Fibroblast of lung (primary cell): ENCODE measurements at regions not wholly inside any gene's neighbourhood (a gene's known extent, or its start where the extent isn't known, plus 50 kb on each side); places are given as distances from the start of the nearest gene placed in this dataset.

Source experiments
- DNase-seq, 2 donors: peaks; one replicate each; pipeline versions ENCODE4 v3.0.0 to v3.0.0-alpha.2; 2010; ENCODE audit warnings: low read depth in 2 of 2
- H2AFZ ChIP-seq: 2 replicates; pipeline ENCODE4 v1.5.1; 2012; ENCODE audit warnings: low read length, control low read depth, inconsistent platforms
- H3K27ac ChIP-seq: 2 replicates; pipeline ENCODE4 v1.5.1; 2011; ENCODE audit warnings: low read length, control low read depth; ENCODE audit not compliant: insufficient read depth
- H3K27me3 ChIP-seq: 2 replicates; pipeline ENCODE4 v1.5.1; 2011; ENCODE audit warnings: mild to moderate bottlenecking, low read length; ENCODE audit not compliant: control insufficient read depth, insufficient read depth
- H3K36me3 ChIP-seq: 2 replicates; pipeline ENCODE4 v1.5.1; 2011; ENCODE audit warnings: low read length; ENCODE audit not compliant: control insufficient read depth, insufficient read depth
- H3K4me1 ChIP-seq: 2 replicates; pipeline ENCODE4 v1.5.1; 2011; ENCODE audit warnings: low read length; ENCODE audit not compliant: control insufficient read depth, insufficient read depth; ENCODE audit errors: extremely low read depth
- H3K4me2 ChIP-seq: 2 replicates; pipeline ENCODE4 v1.5.1; 2011; ENCODE audit warnings: low read length, control low read depth; ENCODE audit not compliant: insufficient read depth; ENCODE audit errors: extremely low read depth
- H3K4me3 ChIP-seq, 4 experiments: fragments of 200-600 bp in 1 of 4; sonication (generic) in 1 of 4; replicated peaks in 1 of 4; 2 replicates each; pipeline ENCODE4 v1.5.1; 2011 to 2016; ENCODE audit warnings: low read length in 4 of 4, low read depth in 3 of 4, mild to moderate bottlenecking in 3 of 4, control low read depth in 2 of 4, inconsistent platforms in 1 of 4, mixed read lengths in 1 of 4; ENCODE audit not compliant: insufficient read depth in 1 of 4; ENCODE audit errors: control extremely low read depth in 1 of 4
- H3K79me2 ChIP-seq: 2 replicates; pipeline ENCODE4 v1.5.1; 2012; ENCODE audit warnings: mild to moderate bottlenecking, low read length, inconsistent platforms; ENCODE audit not compliant: control insufficient read depth, insufficient read depth
- H3K9ac ChIP-seq: 2 replicates; pipeline ENCODE4 v1.5.1; 2011; ENCODE audit warnings: mild to moderate bottlenecking, low read length, control low read depth; ENCODE audit not compliant: insufficient read depth
- H3K9me3 ChIP-seq: 2 replicates; pipeline ENCODE4 v1.5.1; 2012; ENCODE audit warnings: low read depth, low read length; ENCODE audit not compliant: control insufficient read depth, insufficient read depth
- H4K20me1 ChIP-seq: 2 replicates; pipeline ENCODE4 v1.5.1; 2011; ENCODE audit warnings: low read length; ENCODE audit not compliant: control insufficient read depth, insufficient read depth; ENCODE audit errors: extremely low read depth
- EZH2 ChIP-seq: IDR thresholded peaks from 2 replicates; pipeline ENCODE4 v1.5.1; 2012; ENCODE audit warnings: low read length, control low read depth, mild to moderate bottlenecking; ENCODE audit errors: missing control alignments
- TF ChIP-seq, protein P1 (sequence below), 2 donors: IDR thresholded peaks in 1 of 2; conservative IDR thresholded peaks in 1 of 2; 1 replicate in 1 of 2; 2 replicates in 1 of 2; pipeline ENCODE4 v1.5.1; 2011 to 2012; ENCODE audit warnings: low read length in 2 of 2, control low read depth in 1 of 2, inconsistent platforms in 1 of 2, low read depth in 1 of 2, mild to moderate bottlenecking in 1 of 2

DNA sequence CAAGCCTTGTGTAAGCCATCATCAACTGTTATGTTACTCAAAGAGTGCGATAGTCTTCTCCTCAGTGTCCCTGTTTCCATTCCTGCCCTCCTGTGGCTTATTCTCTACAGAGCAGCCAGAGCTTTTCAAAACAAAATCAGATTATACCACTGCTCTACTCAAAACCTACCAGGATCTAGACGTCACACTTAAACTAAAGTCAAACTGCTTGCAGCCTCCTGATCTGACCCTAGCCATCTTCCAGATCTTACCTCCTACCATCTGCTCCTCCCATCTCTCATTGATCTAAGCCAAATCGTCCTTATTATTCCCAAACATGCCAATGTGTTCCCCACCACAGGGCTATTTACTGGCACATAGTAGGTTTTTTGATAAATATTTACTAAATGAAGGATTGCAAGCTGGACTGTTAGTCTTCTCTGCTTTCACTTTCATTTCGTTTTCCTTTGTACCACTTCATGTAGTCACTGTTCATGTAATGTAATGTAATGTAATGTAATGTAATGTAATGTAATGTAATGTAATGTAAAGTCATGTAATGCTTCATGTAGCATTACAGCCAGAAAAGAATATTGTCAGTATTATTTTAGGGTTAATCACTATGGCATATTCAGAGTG is 116.1 kb downstream of the GPR37 start:
- TF ChIP-seq, protein P1, sequence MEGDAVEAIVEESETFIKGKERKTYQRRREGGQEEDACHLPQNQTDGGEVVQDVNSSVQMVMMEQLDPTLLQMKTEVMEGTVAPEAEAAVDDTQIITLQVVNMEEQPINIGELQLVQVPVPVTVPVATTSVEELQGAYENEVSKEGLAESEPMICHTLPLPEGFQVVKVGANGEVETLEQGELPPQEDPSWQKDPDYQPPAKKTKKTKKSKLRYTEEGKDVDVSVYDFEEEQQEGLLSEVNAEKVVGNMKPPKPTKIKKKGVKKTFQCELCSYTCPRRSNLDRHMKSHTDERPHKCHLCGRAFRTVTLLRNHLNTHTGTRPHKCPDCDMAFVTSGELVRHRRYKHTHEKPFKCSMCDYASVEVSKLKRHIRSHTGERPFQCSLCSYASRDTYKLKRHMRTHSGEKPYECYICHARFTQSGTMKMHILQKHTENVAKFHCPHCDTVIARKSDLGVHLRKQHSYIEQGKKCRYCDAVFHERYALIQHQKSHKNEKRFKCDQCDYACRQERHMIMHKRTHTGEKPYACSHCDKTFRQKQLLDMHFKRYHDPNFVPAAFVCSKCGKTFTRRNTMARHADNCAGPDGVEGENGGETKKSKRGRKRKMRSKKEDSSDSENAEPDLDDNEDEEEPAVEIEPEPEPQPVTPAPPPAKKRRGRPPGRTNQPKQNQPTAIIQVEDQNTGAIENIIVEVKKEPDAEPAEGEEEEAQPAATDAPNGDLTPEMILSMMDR (conservative IDR thresholded peaks at IDR 0.05 in 1 of 2, IDR thresholded peaks at IDR 0.05 in 1 of 2; ENCODE audit: low read depth in 1 of 2, low read length in 2 of 2) = no peak
- no peak for TF ChIP-seq EZH2
- no peaks in the 10 kb centered on the region for H3K36me3 ChIP-seq
- H4K20me1 ChIP-seq = no peaks in the 10 kb centered on the region
- H3K9me3 ChIP-seq = no peaks in the 10 kb centered on the region
- no peaks in the 10 kb centered on the region for H3K27me3 ChIP-seq
- no peak overlapping the region for H3K27ac ChIP-seq
- no peak overlapping the region for H3K9ac ChIP-seq
- H3K4me1 ChIP-seq = no peaks in the 10 kb centered on the region
- peak overlapping the region in 2 of 4 experiments; percentile 1 to 37 for H3K4me3 ChIP-seq
- H2AFZ ChIP-seq = peak overlapping the region; percentile 68
- DNase-seq = peak in 1 of 2 donors; percentile 41
- H3K4me2 ChIP-seq = peak overlapping the region; percentile 40
- no peaks in the 10 kb centered on the region for H3K79me2 ChIP-seq

DNA sequence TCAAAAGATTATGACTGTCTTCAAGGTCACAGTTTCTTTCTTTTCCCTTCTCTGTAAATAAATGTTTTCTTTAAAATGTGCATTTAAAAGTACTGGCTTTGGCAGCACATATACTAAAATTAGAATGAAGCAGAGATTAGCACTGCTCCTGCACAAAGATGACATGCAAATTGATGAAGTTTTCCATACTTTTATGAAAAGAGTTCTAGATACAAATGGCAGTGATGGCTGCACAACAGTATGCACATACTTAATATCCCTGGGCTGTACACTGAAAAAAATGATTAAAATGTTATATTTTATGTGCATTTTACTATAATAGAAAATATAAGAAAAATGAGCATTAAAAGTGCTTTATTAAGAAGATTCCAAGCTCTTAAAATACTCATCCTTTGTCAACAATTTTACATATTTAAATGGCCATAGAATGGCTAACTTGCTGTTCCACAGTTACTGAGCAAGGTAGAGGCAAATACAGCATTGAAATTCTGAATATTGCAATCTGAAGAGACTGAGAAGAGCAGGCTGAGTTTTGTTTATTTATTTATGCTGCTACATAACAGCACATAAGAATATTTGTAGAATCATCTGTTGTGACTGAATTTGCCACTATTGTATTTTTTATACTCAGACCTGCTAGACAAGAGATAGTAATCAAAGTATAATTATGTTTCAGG is 117.8 kb downstream of the GPR37 start:
- no peak overlapping the region for H2AFZ ChIP-seq
- no peaks in the 10 kb centered on the region for H3K9me3 ChIP-seq
- H4K20me1 ChIP-seq = no peaks in the 10 kb centered on the region
- TF ChIP-seq EZH2 = no peak
- TF ChIP-seq, protein P1 (conservative IDR thresholded peaks at IDR 0.05 in 1 of 2, IDR thresholded peaks at IDR 0.05 in 1 of 2; ENCODE audit: low read depth in 1 of 2, low read length in 2 of 2) = no peak
- no peak for DNase-seq
- no peaks in the 10 kb centered on the region for H3K79me2 ChIP-seq
- no peaks in the 10 kb centered on the region for H3K4me1 ChIP-seq
- H3K9ac ChIP-seq = no peak overlapping the region
- H3K36me3 ChIP-seq = no peaks in the 10 kb centered on the region
- no peak overlapping the region for H3K4me2 ChIP-seq
- H3K4me3 ChIP-seq = no peak overlapping the region
- no peak overlapping the region for H3K27ac ChIP-seq
- H3K27me3 ChIP-seq = no peaks in the 10 kb centered on the region

DNA sequence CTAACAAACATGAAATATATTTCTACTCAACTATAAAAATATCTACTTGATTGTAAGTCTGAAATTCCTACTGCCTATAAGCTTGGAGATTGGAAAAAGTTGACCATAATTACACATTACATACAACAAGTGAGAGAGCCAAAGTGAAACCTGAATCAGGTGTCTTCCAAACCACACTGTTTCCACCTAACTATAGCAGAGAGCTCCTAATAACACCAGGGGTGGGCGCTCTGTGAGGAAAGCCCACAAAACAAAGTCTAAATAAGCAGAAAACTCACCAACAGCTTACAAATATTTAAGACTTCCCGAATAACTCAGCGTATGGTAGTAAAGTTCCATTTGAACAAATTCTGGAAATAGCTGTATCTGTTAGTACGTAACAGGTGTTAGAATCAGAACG is 119.9 kb downstream of the GPR37 start:
- DNase-seq = no peak
- Histone ChIP-seq H3K36me3 (no peaks in the 10 kb centered on the region), H3K4me2 (no peak overlapping the region), H3K27me3 (no peaks in the 10 kb centered on the region), H3K27ac (no peak overlapping the region), H3K79me2 (no peaks in the 10 kb centered on the region), H4K20me1 (no peaks in the 10 kb centered on the region), H3K9me3 (no peaks in the 10 kb centered on the region), H3K4me1 (no peaks in the 10 kb centered on the region), H3K4me3 (no peak overlapping the region), H3K9ac (no peak overlapping the region), H2AFZ (no peak overlapping the region)
- no peak for TF ChIP-seq EZH2
- TF ChIP-seq, protein P1 (conservative IDR thresholded peaks at IDR 0.05 in 1 of 2, IDR thresholded peaks at IDR 0.05 in 1 of 2; ENCODE audit: low read depth in 1 of 2, low read length in 2 of 2) = no peak
